Uterus (tissue), 2 donors: ENCODE measurements at regions not wholly inside any gene's neighbourhood (a gene's known extent, or its start where the extent isn't known, plus 50 kb on each side); places are given as distances from the start of the nearest gene placed in this dataset.

Experiments used
- POLR2A ChIP-seq, 2 donors: fragments of 450-650 bp; IDR thresholded peaks; one replicate each; pipeline ENCODE4 v1.6.1; 2016; ENCODE audit warnings: antibody characterized with exemption in 2 of 2, mild to moderate bottlenecking in 1 of 2, moderate library complexity in 1 of 2
- TF ChIP-seq, protein P1 (sequence below), 4 experiments: fragments of 200-600 bp in 2 of 4; fragments of 450-650 bp in 2 of 4; sonication (generic) in 2 of 4; IDR thresholded peaks; one replicate each; pipeline ENCODE4 v1.5.1; 2016 to 2019; ENCODE audit warnings: antibody characterized with exemption in 4 of 4, mild to moderate bottlenecking in 2 of 4, moderate library complexity in 1 of 4

DNA sequence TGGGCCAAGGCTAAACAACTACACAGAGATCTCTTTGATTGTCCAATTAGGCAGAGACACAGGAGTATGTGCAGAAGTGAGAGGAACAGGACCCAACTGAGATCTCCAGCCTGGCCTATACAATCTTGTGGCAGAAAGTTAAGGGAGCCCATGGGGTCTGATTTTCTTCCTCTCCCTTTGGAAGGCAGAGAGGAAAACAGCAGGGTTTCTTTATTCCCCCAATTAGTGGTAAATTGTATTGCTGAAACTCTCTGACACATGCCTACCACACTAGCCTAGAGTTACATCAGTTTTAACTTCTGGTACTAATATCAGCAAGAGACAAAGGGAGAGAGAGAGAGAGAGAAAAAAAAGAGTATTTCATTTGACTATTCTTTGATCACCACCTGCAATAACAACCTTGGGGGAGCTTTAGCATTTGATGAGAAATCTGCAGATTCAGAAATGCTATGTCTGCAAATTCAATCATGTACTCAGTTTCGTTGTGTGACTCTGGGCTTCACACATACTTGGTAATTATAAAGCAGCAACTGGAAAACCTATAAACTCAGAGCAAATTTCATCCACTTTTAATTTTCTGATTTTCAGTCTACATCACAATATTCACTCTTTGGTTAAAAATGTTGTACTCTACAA is 260.3 kb upstream of the SPTLC3 start:
- TF ChIP-seq, protein P1, sequence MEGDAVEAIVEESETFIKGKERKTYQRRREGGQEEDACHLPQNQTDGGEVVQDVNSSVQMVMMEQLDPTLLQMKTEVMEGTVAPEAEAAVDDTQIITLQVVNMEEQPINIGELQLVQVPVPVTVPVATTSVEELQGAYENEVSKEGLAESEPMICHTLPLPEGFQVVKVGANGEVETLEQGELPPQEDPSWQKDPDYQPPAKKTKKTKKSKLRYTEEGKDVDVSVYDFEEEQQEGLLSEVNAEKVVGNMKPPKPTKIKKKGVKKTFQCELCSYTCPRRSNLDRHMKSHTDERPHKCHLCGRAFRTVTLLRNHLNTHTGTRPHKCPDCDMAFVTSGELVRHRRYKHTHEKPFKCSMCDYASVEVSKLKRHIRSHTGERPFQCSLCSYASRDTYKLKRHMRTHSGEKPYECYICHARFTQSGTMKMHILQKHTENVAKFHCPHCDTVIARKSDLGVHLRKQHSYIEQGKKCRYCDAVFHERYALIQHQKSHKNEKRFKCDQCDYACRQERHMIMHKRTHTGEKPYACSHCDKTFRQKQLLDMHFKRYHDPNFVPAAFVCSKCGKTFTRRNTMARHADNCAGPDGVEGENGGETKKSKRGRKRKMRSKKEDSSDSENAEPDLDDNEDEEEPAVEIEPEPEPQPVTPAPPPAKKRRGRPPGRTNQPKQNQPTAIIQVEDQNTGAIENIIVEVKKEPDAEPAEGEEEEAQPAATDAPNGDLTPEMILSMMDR (IDR thresholded peaks at IDR 0.05): no peak
- no peak for TF ChIP-seq POLR2A (IDR thresholded peaks at IDR 0.05)
